ENCODE measurements at regions not wholly inside any gene's neighbourhood (a gene's known extent, or its start where the extent isn't known, plus 50 kb on each side); places are given as distances from the start of the nearest gene placed in this dataset.

GRCh38 chr15:87369269-87369668 lies 887.3 kb downstream of the NTRK3 start:
- TF ChIP-seq PAX5 (IDR thresholded peaks at IDR 0.05; ENCODE audit: insufficient read depth, low read length, severe bottlenecking) = no peak
- no peak for TF ChIP-seq TAF1 (IDR thresholded peaks at IDR 0.05; ENCODE audit: low read depth, low read length)
- no peak for TF ChIP-seq POLR2A (IDR thresholded peaks at IDR 0.05; ENCODE audit: low read depth, low read length)
- no peak for TF ChIP-seq POLR2AphosphoS5 (IDR thresholded peaks at IDR 0.05; ENCODE audit: low read depth, low read length)
- no peak for TF ChIP-seq SPI1 (IDR thresholded peaks at IDR 0.05; ENCODE audit: low read depth, low read length)
- no peak for TF ChIP-seq POU2F2 (IDR thresholded peaks at IDR 0.05; ENCODE audit: low read depth, low read length)
